H1 (cell line): ENCODE measurements at regions not wholly inside any gene's neighbourhood (a gene's known extent, or its start where the extent isn't known, plus 50 kb on each side); places are given as distances from the start of the nearest gene placed in this dataset.

ENCODE experiments used
- CTCF ChIA-PET: fragments of 300-600 bp; sonication (Branson Sonifier 250); formaldehyde crosslinking; loops from one replicate; lab custom pipeline; 2021; ENCODE audit not compliant: partially characterized antibody; lab: Charles Lee
- POLR2A ChIA-PET: fragments of 300-600 bp; sonication (Branson Sonifier 250); formaldehyde crosslinking; loops from one replicate; lab custom pipeline; 2021; ENCODE audit warnings: inconsistent platforms; ENCODE audit not compliant: partially characterized antibody; lab: Charles Lee
- DNase-seq, 2 experiments: peaks; one replicate each; pipeline versions ENCODE4 v3.0.0 to v3.0.0-alpha.2; 2010 to 2022; ENCODE audit warnings: low spot score in 2 of 2, low read depth in 1 of 2, mixed read lengths in 1 of 2
- FAIRE-seq: peaks from 2 replicates; lab custom pipeline; 2011; peaks lifted over from hg19 to GRCh38; lab: Jason Lieb, UNC
- H2AFZ ChIP-seq: 2 replicates; pipeline ENCODE4 v1.8.1; 2012; ENCODE audit warnings: low read length, inconsistent platforms
- H2AK5ac ChIP-seq: 2 replicates; pipeline ENCODE4 v1.6.1; 2013; ENCODE audit warnings: low read depth, low read length
- H2BK120ac ChIP-seq: replicated peaks from 2 replicates; pipeline ENCODE3; 2013; ENCODE audit warnings: low read depth, low read length, inconsistent platforms
- H2BK12ac ChIP-seq: 2 replicates; pipeline ENCODE4 v1.6.1; 2013; ENCODE audit warnings: low read depth, low read length
- H2BK15ac ChIP-seq: 2 replicates; pipeline ENCODE4 v1.6.1; 2013; ENCODE audit warnings: low read length
- H2BK20ac ChIP-seq: 2 replicates; pipeline ENCODE4 v1.6.1; 2013; ENCODE audit warnings: low read length
- H2BK5ac ChIP-seq: 2 replicates; pipeline ENCODE4 v1.6.1; 2013; ENCODE audit warnings: low read depth, low read length
- H3K14ac ChIP-seq: 2 replicates; pipeline ENCODE4 v1.6.1; 2013; ENCODE audit warnings: inconsistent platforms; ENCODE audit not compliant: insufficient read length
- H3K18ac ChIP-seq: 2 replicates; pipeline ENCODE4 v1.6.1; 2013; ENCODE audit warnings: low read length; ENCODE audit errors: extremely low read depth
- H3K23ac ChIP-seq: 2 replicates; pipeline ENCODE4 v1.6.1; 2013; ENCODE audit warnings: inconsistent platforms; ENCODE audit not compliant: insufficient read length
- H3K23me2 ChIP-seq: 2 replicates; pipeline ENCODE4 v1.6.1; 2013; ENCODE audit warnings: low read depth, low read length
- H3K27ac ChIP-seq: 2 replicates; pipeline ENCODE4 v1.6.1; 2011; ENCODE audit warnings: low read depth, low read length, inconsistent platforms
- H3K27me3 ChIP-seq, 4 experiments: replicated peaks in 1 of 4; 1 replicate in 1 of 4; 2 replicates in 3 of 4; pipeline versions ENCODE4 v1.6.1 to v1.8.1; 2011 to 2013; ENCODE audit warnings: low read length in 3 of 4, mild to moderate bottlenecking in 3 of 4, inconsistent platforms in 2 of 4, mixed read lengths in 2 of 4, moderate library complexity in 1 of 4; ENCODE audit not compliant: control insufficient read depth in 3 of 4, insufficient read depth in 3 of 4; ENCODE audit errors: extremely low read depth in 1 of 4
- H3K36me3 ChIP-seq, 4 experiments: 2 replicates each; pipeline versions ENCODE4 v1.6.1 to v1.8.1; 2011 to 2013; ENCODE audit warnings: mild to moderate bottlenecking in 4 of 4, low read length in 3 of 4, moderate library complexity in 2 of 4, control low read depth in 1 of 4, inconsistent platforms in 1 of 4; ENCODE audit not compliant: insufficient read depth in 4 of 4, control insufficient read depth in 2 of 4
- H3K4ac ChIP-seq: replicated peaks from 2 replicates; pipeline ENCODE3; 2013; ENCODE audit warnings: low read length, low read depth, mixed read lengths, inconsistent platforms; ENCODE audit not compliant: insufficient read length
- H3K4me1 ChIP-seq, 4 experiments: replicated peaks in 1 of 4; 1 replicate in 1 of 4; 2 replicates in 3 of 4; pipeline versions ENCODE4 v1.6.1 to v1.8.1; 2011 to 2013; ENCODE audit warnings: low read length in 3 of 4, inconsistent platforms in 2 of 4, mixed read lengths in 1 of 4; ENCODE audit not compliant: insufficient read depth in 4 of 4, control insufficient read depth in 3 of 4
- H3K4me2 ChIP-seq, 2 experiments: 2 replicates each; pipeline versions ENCODE4 v1.6.1 to v1.8.1; 2011 to 2013; ENCODE audit warnings: low read depth in 2 of 2, low read length in 2 of 2, control low read depth in 1 of 2, inconsistent platforms in 1 of 2, mild to moderate bottlenecking in 1 of 2; ENCODE audit not compliant: insufficient read depth in 1 of 2
- H3K4me3 ChIP-seq, 4 experiments: fragments of 200-600, 300-600 bp in 1 of 4; sonication (generic), shearing (Covaris generic), sonication (Bioruptor Twin) in 1 of 4; 2 replicates each; pipeline versions ENCODE4 v1.5.1 to v1.8.1; 2011 to 2016; ENCODE audit warnings: low read length in 4 of 4, low read depth in 3 of 4, control low read depth in 2 of 4, inconsistent platforms in 2 of 4, mild to moderate bottlenecking in 2 of 4, mixed read lengths in 1 of 4, moderate library complexity in 1 of 4; ENCODE audit not compliant: insufficient read depth in 2 of 4; ENCODE audit errors: extremely low read depth in 1 of 4
- H3K56ac ChIP-seq: replicated peaks from 2 replicates; pipeline ENCODE3; 2013; ENCODE audit warnings: low read depth, mild to moderate bottlenecking, mixed read lengths, low read length, inconsistent platforms; ENCODE audit not compliant: insufficient read length
- H3K79me1 ChIP-seq: 2 replicates; pipeline ENCODE4 v1.6.1; 2013; ENCODE audit warnings: low read depth, low read length, control low read depth
- H3K79me2 ChIP-seq, 2 experiments: 2 replicates each; pipeline versions ENCODE4 v1.6.1 to v1.8.1; 2012 to 2013; ENCODE audit warnings: low read length in 2 of 2, mild to moderate bottlenecking in 2 of 2, inconsistent platforms in 1 of 2; ENCODE audit not compliant: insufficient read depth in 2 of 2, control insufficient read depth in 1 of 2
- H3K9ac ChIP-seq, 4 experiments: replicated peaks in 1 of 4; 1 replicate in 1 of 4; 2 replicates in 3 of 4; pipeline versions ENCODE4 v1.6.1 to v1.8.1; 2011 to 2013; ENCODE audit warnings: low read depth in 3 of 4, low read length in 3 of 4, control low read depth in 2 of 4, mild to moderate bottlenecking in 2 of 4, moderate library complexity in 2 of 4, inconsistent platforms in 1 of 4; ENCODE audit errors: extremely low read depth in 1 of 4
- H3K9me3 ChIP-seq, 2 experiments: 2 replicates each; pipeline versions ENCODE4 v1.6.1 to v1.8.1; 2012 to 2013; ENCODE audit warnings: mild to moderate bottlenecking in 2 of 2, moderate library complexity in 2 of 2, control low read depth in 1 of 2, inconsistent platforms in 1 of 2, low read depth in 1 of 2, low read length in 1 of 2, mixed read lengths in 1 of 2; ENCODE audit not compliant: insufficient read depth in 2 of 2
- H4K20me1 ChIP-seq, 2 experiments: replicated peaks in 1 of 2; 2 replicates each; pipeline versions ENCODE3 to v1.8.1; 2011 to 2013; ENCODE audit warnings: inconsistent platforms in 2 of 2, low read length in 2 of 2, mild to moderate bottlenecking in 1 of 2; ENCODE audit not compliant: insufficient read depth in 2 of 2, control insufficient read depth in 1 of 2
- H4K5ac ChIP-seq: 2 replicates; pipeline ENCODE4 v1.6.1; 2013; ENCODE audit warnings: low read length, low read depth, mixed read lengths, inconsistent platforms; ENCODE audit not compliant: insufficient read length
- H4K8ac ChIP-seq: 2 replicates; pipeline ENCODE4 v1.8.0; 2013; ENCODE audit warnings: mild to moderate bottlenecking, moderate library complexity, low read length, inconsistent platforms; ENCODE audit not compliant: insufficient read depth; ENCODE audit errors: extremely low read depth
- H4K91ac ChIP-seq: replicated peaks from 2 replicates; pipeline ENCODE3; 2013; ENCODE audit warnings: low read length, mixed read lengths, inconsistent platforms; ENCODE audit not compliant: insufficient read length
- EGR1 ChIP-seq: IDR thresholded peaks from 2 replicates; pipeline ENCODE4 v1.6.1; 2011; ENCODE audit warnings: low read depth, low read length, borderline replicate concordance
- GABPA ChIP-seq: IDR thresholded peaks from 2 replicates; pipeline ENCODE4 v1.6.1; 2011; ENCODE audit warnings: mild to moderate bottlenecking, low read length, moderate library complexity, borderline replicate concordance; ENCODE audit not compliant: insufficient read depth
- RXRA ChIP-seq: IDR thresholded peaks from 2 replicates; pipeline ENCODE4 v1.6.1; 2011; ENCODE audit warnings: low read depth, mild to moderate bottlenecking, low read length, moderate library complexity; ENCODE audit not compliant: insufficient read depth
- SIX5 ChIP-seq: IDR thresholded peaks from 2 replicates; pipeline ENCODE4 v1.6.1; 2011; ENCODE audit warnings: mild to moderate bottlenecking, low read depth, low read length
- SP4 ChIP-seq: IDR thresholded peaks from 2 replicates; pipeline ENCODE4 v1.6.1; 2012; ENCODE audit warnings: low read length, inconsistent platforms
- TAF7 ChIP-seq: optimal IDR thresholded peaks from 2 replicates; pipeline ENCODE3; 2011; ENCODE audit warnings: low read depth, mild to moderate bottlenecking, inconsistent platforms, low read length, moderate library complexity, borderline replicate concordance
- WGBS, 2 experiments: shearing (Covaris generic) in 1 of 2; methylation state at CpG; one replicate each; pipeline versions ENCODE4 v1.1.6 to v1.1.7; 2013 to 2015; ENCODE audit warnings: low lambda C conversion rate in 2 of 2, mixed read lengths in 2 of 2, inconsistent platforms in 1 of 2, low coverage in 1 of 2, missing lambda C conversion rate in 1 of 2; ENCODE audit not compliant: insufficient replicate concordance in 2 of 2, insufficient coverage in 1 of 2, insufficient read length in 1 of 2; ENCODE audit errors: extremely low coverage in 1 of 2, missing lambda C conversion rate in 1 of 2; 5-methylcytosine and 5-hydroxymethylcytosine counted together

DNA sequence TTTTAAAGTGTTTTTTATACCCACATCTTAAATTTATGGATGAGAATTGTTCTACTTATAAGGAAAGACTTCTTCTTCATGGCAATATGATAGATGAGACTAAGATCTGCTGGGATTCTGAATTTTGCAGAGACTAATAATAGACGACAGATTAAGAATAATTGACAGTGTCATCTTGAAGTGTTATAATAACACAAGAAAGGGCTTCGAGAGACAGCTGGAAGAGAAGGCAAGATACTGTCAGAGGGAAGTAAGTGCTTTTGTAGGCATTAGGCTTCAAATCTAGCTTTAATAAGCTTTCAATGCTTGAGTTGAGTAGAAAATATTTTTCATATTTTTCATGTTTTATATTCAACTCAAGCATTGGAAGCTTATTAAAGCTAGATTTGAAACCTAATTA, 797.6 kb upstream of the PABPC4L start:
- H2BK20ac ChIP-seq, result no peak overlapping the region
- no peak overlapping the region for H2AFZ ChIP-seq
- H3K27ac ChIP-seq, result no peak overlapping the region
- H2BK12ac ChIP-seq, result no peak overlapping the region
- H3K23ac ChIP-seq, result no peak overlapping the region
- no peaks in the 10 kb centered on the region for H3K79me1 ChIP-seq
- no peaks in the 10 kb centered on the region for H3K79me2 ChIP-seq
- no peaks in the 10 kb centered on the region for H3K4me1 ChIP-seq
- H4K20me1 ChIP-seq, result no peaks in the 10 kb centered on the region
- FAIRE-seq (no peak), DNase-seq (no peak)
- H3K56ac ChIP-seq, result no peak overlapping the region
- no peaks in the 10 kb centered on the region for H3K23me2 ChIP-seq
- H2AK5ac ChIP-seq, result no peak overlapping the region
- H3K4ac ChIP-seq, result no peak overlapping the region
- H3K36me3 ChIP-seq, result no peaks in the 10 kb centered on the region
- TF ChIP-seq EGR1 (no peak), GABPA (no peak), TAF7 (no peak), SP4 (no peak), RXRA (no peak), SIX5 (no peak)
- H2BK5ac ChIP-seq, result no peak overlapping the region
- H3K9me3 ChIP-seq, result no peaks in the 10 kb centered on the region
- no peak overlapping the region for H3K4me3 ChIP-seq
- no peak overlapping the region for H2BK120ac ChIP-seq
- H3K27me3 ChIP-seq, result no peaks in the 10 kb centered on the region
- no peak overlapping the region for H4K5ac ChIP-seq
- no peak overlapping the region for H3K18ac ChIP-seq
- POLR2A ChIA-PET, result no interaction called here
- 90% methylated on average over 2 of the region's 2 CpGs; no CpG with 5 or more reads in 1 of the 2 experiments for WGBS, 2 experiments
- no peak overlapping the region for H3K4me2 ChIP-seq
- CTCF ChIA-PET, result interaction anchor here (1.0 kb wide), 1 partner anchor 66 kb away, joined by 3 read pairs; no protein-coding TSS in a partner anchor
- H3K14ac ChIP-seq, result no peak overlapping the region
- no peak overlapping the region for H3K9ac ChIP-seq
- H2BK15ac ChIP-seq, result no peak overlapping the region
- no peak overlapping the region for H4K91ac ChIP-seq
- H4K8ac ChIP-seq, result no peak overlapping the region
